Caki2 (cell line): ENCODE measurements at regions not wholly inside any gene's neighbourhood (a gene's known extent, or its start where the extent isn't known, plus 50 kb on each side); places are given as distances from the start of the nearest gene placed in this dataset.
A peak's percentile ranks its signal among the peaks of the same experiment; 100 is the strongest.

ENCODE experiments used
- DNase-seq: peaks from one replicate; pipeline ENCODE4 v3.0.0-alpha.2; 2015; ENCODE audit warnings: low read depth
- in situ Hi-C: cut with HindIII; loops from 2 replicates; pipeline ENCODE4 v1.10.0; 2016; ENCODE audit warnings: low sequenced_read_pairs, low pct_unique_long_range_greater_than_20kb, mixed read lengths

DNA sequence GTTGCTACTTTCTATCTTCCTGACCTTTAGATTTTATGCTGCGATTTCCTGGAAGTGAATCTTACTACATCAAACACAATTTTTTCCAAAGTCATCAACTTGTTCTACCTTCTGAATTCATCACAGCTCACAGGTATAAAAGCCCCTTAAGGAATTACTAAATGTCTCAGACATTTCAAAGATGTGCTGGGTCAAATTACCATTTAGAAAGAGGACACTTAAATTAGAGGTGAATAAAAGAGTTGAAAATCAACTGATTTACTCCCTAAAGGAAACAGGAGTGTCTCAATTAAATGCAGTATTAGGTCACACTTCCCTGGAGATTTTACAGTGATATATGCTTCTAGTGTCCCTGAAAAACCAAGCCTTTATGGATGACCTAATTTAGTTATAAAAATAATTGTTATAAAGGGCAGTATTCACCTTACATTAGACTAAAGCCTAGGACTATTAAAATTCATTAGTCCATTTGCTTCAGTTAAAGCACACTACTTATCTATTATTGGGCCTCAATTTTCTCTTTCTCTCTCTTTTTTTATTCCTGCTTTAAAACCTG is 128.8 kb downstream of the GMNC start:
- no peak for DNase-seq

DNA sequence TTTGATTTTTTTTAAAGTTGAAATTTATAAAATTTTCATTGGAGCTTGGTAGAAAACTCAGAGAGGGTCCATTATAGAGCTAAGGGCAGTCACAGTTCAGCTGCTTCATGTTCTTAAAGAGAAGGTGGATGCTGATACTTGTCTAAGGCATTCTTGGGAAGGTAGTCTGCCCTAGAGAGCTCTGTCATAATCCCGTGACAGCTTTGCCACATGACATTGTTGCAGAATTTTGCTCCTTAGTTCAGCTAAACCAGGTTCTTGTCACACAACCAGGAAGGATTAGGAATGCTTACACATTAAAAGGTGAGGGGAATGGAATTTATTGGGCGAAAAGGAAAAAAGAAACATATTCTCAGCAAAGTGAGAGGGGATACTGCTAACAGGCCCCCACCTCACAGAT is 130.9 kb downstream of the GMNC start:
- no peak for DNase-seq
- in situ Hi-C loops: no loop called here

More for the DNA sequence above, 128.8 kb downstream of the GMNC start:
- in situ Hi-C loops: no loop called here

DNA sequence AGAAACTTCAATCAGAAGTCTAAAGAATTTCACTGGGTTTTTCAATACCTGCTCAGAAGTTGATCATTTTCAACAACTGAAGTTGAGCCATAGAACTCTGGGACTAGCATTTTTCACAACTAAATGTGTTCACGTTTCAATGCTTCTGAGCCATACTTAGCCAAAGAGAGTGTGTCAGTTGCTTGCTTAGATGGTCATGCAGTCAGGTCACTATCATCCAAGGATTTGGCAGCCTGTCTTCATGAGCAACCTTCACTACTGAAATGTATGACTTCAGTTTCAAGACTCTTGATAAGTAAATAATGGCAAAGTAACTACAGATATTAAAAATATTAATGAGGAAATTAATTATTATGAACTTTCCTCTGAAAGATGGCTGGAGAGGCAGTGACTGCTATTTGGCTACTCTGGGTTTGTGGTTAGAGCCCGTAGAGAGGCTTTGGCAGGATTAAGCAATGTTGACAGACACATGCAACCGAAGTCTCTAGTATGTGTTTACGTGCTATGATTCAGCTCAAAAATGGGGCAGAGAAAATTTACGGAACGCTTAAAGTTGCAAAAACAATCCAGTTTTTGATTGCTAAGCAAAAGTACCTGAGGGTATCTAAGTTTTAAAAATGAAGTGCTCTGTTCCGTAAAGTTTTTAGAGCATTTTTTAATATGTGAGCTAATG is 133.8 kb downstream of the GMNC start:
- no peak for DNase-seq
- in situ Hi-C loops: no loop called here

DNA sequence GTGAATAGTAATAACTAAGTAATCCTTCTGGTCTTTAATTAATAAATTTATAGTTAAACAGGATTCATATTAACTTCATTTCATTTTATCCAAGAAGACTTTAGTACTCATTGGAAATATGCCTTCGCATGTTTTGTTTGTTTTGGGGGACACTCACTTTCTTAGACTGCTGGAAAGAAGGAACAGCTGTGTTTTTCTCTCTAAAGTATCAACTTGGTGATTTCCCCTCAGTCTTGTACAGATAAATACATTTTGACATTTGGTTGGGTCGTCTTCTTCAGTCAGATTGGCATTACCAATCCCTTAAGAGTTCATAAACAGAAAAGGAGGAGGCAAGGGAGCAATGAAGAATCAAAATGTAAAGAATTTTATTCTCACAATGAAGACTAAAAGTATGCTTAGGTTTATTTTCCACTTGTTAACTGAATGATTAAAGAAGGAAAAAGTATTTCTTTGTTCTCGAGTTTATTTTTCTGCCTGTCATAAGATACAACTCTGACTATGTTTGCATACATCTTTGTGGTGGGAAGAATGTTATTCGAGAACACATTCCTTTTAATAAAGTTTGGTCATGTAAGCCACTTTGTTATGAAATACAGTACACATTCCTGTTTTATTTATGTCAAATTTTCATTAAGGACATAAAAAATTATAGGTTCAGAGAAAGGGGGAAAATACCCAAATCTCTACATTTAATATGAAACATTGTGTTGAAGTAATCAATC is 140.2 kb downstream of the GMNC start:
- in situ Hi-C loops: no loop called here
- DNase-seq: no peak

DNA sequence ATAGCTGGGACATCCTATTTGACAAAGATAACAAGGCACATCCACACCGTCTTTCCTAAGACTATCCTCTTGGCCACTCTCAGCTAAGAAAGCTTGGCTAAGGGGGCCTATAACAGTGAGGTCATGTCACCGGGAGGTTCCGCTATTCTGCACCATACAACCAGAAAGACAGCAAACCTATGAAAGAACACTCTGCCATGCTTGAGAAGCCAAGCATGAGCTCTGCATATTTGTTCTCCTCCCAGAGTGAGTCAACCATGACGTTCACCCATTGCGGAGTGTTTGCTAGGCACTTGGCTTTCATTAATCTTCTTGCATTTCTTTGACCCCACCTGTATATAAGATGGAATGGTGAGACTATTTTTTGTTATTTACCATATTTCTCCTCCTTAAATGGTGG is 141.2 kb downstream of the GMNC start:
- in situ Hi-C loops: no loop called here
- peak; percentile 89 for DNase-seq

DNA sequence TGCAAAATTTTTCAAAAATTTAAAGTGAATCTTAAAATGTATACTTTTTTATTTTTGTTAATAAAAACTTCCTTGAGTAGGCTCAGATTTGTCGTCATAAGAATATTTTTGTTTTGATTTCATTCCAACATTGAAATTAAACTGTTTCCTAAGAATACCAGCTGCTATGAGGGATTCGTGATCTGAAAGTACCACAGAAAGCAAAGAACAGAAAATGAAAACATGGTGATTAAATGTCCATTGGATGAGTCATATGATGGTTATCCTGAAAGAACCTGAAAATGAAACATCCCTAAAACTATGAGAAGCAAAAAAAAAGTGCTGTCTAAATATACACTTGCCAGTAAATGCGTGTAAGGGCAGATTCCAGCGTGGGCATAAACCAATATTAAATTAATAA is 143.8 kb downstream of the GMNC start:
- DNase-seq: peak; percentile 52
- in situ Hi-C loops: no loop called here

DNA sequence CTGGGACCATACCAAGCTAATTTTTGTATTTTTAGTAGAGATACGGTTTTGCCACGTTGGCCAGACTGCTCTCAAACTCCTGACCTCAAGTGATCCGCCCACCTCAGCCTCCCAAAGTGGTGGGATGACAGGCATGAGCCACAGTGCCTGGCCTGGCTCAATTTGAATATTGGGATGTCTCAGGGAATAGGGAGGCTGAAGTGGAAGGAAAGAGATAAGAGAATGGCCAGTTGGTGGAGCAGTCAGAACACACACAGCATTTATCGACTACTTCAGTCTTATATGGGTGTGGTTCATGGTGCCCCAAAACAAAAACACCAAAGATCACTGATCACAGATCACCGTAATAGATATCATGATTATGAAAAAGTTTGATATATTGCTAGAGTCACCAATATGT is 144.4 kb downstream of the GMNC start:
- DNase-seq: peak; percentile 41
- in situ Hi-C loops: no loop called here

DNA sequence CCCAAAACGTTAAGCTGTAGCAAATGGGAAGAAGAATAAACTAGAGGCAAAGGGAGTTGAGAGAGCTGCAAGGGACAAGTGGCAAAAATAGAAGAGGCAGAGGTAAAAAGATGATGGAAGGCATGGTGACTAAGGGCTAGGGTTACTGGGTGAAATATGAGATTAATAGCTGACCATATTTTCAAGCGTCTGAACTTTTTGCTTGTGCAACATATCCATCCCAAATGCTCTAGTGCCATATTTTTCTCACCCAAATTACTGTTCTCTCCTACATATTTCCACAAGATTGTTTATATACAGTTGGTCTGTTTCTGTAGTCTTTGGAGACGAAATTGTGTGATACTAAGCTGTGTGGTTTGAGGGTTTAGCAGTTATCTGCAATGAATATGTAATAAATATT is 145.5 kb downstream of the GMNC start:
- no peak for DNase-seq
- in situ Hi-C loops: no loop called here

DNA sequence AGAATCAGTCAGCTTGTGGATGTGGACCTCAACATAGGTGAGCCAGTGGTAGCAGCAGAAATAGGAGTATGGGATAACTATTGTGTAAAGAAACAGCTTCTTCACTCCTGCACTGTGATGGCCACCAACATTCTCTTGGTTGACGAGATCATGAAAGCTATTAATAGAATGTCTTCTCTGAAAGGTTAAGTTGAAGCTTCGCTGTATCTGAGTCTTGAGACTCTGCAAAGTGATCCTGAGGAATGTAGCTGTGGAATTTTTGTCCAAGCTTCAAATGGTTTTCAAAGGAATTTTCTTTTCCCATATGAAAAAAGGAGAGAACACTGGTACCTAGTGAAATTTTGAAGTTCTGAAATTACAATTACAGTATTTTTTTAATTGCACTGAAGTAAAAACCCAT is 146.3 kb downstream of the GMNC start:
- DNase-seq: no peak
- in situ Hi-C loops: no loop called here

DNA sequence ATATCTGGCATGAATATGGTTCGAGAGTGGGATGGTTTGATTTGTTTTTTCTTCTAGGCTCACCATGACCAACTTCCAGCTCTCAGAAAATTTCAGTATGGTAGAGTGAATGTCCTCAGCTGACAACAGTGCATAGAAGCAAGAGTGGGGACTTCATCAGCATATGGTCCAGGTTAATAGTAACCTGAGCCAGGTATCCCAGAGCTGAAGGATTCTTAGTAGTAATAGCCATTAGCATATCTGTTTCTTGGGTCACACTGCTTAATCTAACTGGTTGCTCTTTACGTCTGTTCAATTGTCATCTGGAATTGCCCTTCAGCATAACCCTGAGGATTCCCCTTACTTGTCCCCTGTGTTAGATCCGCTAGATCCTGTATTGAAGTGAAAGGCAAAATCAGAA is 151.8 kb downstream of the GMNC start:
- in situ Hi-C loops: no loop called here
- DNase-seq: no peak

DNA sequence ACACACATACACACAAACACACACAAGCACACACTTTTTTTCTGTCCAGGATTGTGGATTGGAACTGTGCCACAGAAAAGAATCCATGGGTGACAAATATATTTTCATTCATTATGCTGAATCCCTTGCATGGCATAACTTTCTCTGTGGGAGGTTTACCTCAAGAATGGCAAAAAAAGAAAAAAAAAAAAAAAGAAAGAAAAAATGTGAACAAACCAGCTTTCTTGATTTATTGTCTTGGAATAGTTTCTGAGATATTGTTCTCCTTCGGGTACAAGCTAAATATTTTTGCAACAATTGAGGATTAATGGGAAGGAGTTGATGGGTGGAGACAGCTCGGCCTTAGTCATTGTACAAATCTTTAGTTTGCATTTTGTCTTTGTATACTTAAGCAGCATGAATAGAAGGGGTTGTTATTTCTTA is 153.1 kb downstream of the GMNC start:
- in situ Hi-C loops: no loop called here
- peak; percentile 75 for DNase-seq
